ENCODE measurements at regions not wholly inside any gene's neighbourhood (a gene's known extent, or its start where the extent isn't known, plus 50 kb on each side); places are given as distances from the start of the nearest gene placed in this dataset.

- DNase-seq = no peak
Observed at GRCh38 chr7:33751443-33751842, 153.9 kb upstream of the BMPER start.

- no peak for DNase-seq
Observed at GRCh38 chr7:33753881-33754525, 151.3 kb upstream of the BMPER start.

GRCh38 chr7:33754933-33755928, 150.1 kb upstream of the BMPER start:
- DNase-seq = no peak

- DNase-seq = no peak
Observed at GRCh38 chr7:33757050-33757449, 148.3 kb upstream of the BMPER start.

DNA sequence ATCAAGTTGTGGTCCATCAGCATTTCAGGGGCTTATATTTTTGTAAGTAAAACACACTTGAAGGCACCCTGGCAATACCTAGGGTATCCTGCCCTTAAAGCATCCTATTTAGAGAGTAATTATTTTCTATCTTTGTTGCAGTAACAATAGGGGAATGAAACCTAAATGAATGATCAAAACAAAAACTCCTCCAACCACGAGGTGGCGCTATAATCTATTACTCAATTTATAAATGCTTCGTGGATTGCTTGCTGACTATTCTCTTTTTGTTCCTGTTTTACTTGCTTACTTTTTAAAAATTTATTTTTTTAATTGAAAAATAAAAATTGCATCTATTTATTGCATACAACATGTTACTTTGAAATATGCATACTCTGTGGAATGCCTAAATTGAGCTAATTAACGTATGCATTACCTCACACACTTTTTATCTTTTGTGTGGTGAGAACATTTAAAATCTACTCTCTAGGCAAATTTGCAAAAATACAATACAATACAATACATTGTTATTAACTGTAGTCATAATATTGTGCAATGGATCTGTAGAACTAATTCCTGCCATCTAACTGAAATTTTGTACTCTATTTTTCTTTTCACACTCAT, 147.7 kb upstream of the BMPER start:
- DNase-seq = peak in 15 of 56 donors; percentile 1 to 61 (median 4)

DNA sequence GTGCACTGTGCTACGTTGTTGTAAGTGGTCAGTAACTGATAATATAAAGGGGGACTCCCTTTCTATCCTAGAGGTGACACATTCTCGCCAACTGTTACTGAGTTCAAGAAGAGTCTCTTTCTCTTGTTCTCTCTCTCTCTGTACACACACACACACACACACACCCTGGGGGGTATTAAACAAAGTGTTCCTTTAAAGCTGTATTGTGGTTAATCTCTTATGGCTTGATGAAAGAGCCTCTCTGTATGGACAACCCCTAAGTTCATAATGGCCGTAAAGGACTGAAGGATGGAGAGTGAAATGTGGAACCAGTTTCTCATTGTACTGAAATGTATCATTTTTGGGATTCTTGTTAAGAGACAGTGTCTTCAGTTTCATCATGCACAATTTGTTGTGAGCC, 145.2 kb upstream of the BMPER start:
- DNase-seq = no peak

GRCh38 chr7:33760834-33761233, 144.5 kb upstream of the BMPER start:
- no peak for DNase-seq

- no peak for DNase-seq
Observed at GRCh38 chr7:33761449-33762080, 143.8 kb upstream of the BMPER start.

GRCh38 chr7:33762151-33762910, 143.0 kb upstream of the BMPER start:
- no peak for DNase-seq

- DNase-seq = no peak
Observed at GRCh38 chr7:33762911-33763306, 142.4 kb upstream of the BMPER start.

- no peak for DNase-seq
Observed at GRCh38 chr7:33764752-33765451, 140.4 kb upstream of the BMPER start.

GRCh38 chr7:33766405-33766804, 138.9 kb upstream of the BMPER start:
- no peak for DNase-seq

DNA sequence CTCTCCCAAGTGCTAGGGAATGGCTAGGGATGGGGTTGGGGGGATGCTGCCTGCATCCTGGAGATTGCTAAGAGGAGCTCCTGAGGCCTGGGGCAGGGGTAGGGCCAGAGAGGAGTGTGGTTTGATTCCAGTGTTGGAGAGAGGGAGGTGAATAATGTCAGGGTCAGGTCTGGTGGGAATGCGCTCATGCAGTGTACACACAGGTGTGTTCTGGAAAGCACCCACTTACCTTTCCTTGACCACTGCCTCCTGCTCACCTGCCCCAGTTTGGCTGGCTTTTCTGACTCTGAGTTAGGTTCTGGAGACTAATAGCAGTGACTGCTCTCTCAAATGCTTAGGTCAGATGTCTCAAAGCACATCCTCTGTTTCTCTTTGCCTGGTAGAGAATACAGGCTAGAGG, 135.4 kb upstream of the BMPER start:
- DNase-seq = no peak

GRCh38 chr7:33770576-33770975, 134.8 kb upstream of the BMPER start:
- no peak for DNase-seq

GRCh38 chr7:33771422-33771821, 133.9 kb upstream of the BMPER start:
- no peak for DNase-seq

DNA sequence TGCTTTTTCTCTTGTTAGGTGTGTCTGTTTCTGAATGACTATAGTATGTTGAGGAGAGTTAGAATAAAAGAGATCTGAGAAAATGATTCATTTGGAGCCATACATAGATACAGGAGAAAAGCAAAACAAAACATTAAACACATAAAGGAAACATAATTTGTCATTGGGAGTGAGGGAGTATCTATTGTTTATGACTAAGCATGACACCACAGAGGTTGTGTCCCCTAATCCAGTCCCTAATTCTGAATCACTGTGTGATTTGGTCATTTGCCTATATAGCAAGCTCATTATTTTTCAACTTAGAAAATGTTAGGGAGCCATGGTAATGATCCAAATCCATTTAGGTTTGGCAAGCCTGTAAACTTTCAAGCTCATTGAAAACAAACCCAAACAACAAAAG, 132.3 kb upstream of the BMPER start:
- no peak for DNase-seq

GRCh38 chr7:33774762-33775523, 130.4 kb upstream of the BMPER start:
- peak in 14 of 56 donors; percentile 2 to 60 (median 10) for DNase-seq

GRCh38 chr7:33775790-33776189, 129.5 kb upstream of the BMPER start:
- DNase-seq = no peak

- no peak for DNase-seq
Observed at GRCh38 chr7:33776788-33777187, 128.6 kb upstream of the BMPER start.

DNA sequence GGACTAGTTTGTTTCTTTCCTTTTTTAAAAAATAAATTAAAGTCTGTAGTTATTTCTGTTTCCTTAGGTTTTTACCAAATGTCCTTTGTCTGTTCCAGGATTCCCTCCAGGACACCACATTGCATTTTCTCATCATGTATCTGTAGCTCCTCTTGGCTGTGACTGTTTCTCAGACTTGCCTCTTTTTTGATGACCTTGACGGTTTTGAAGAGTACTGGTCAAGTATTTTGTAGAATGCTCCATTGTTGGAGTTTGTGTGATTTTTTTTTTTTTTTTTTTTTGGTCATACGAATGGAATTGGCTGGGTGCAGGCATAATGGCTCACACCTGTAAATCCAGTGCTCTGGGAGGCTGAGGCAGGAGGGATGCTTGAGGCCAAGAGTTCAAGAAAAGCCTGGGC, 127.1 kb upstream of the BMPER start:
- DNase-seq = no peak
